Skin of body (tissue), 1 donor: ENCODE measurements at regions not wholly inside any gene's neighbourhood (a gene's known extent, or its start where the extent isn't known, plus 50 kb on each side); places are given as distances from the start of the nearest gene placed in this dataset.

ENCODE experiments used
- DNase-seq: peaks from one replicate; lab custom pipeline; 2025; lab: John Stamatoyannopoulos, UW

GRCh38 chr2:216553482-216554240, 55.0 kb downstream of the RPL37A start:
- DNase-seq: no peak

- DNase-seq: no peak
These were observed 55.6 kb downstream of the RPL37A start for GRCh38 chr2:216554286-216554685.

- no peak for DNase-seq
These were observed 56.1 kb downstream of the RPL37A start for GRCh38 chr2:216554755-216555154.

GRCh38 chr2:216555274-216555673, 56.6 kb downstream of the RPL37A start:
- no peak for DNase-seq

GRCh38 chr2:216556202-216556601, 57.6 kb downstream of the RPL37A start:
- DNase-seq: no peak

GRCh38 chr2:216557413-216557812, 58.8 kb downstream of the RPL37A start:
- DNase-seq: no peak

GRCh38 chr2:216557820-216558219, 59.2 kb downstream of the RPL37A start:
- no peak for DNase-seq

- DNase-seq: no peak
These were observed 61.0 kb downstream of the RPL37A start for GRCh38 chr2:216559625-216560156.

- DNase-seq: peak; percentile 56
These were observed 62.2 kb downstream of the RPL37A start for GRCh38 chr2:216560838-216561270.

- no peak for DNase-seq
These were observed 64.2 kb downstream of the RPL37A start for GRCh38 chr2:216562696-216563435.

GRCh38 chr2:216563646-216564045, 65.0 kb downstream of the RPL37A start:
- DNase-seq: no peak

- no peak for DNase-seq
These were observed 66.0 kb downstream of the RPL37A start for GRCh38 chr2:216564611-216565010.

GRCh38 chr2:216565956-216566355, 67.3 kb upstream of the IGFBP2 start:
- no peak for DNase-seq

GRCh38 chr2:216568576-216568975, 64.6 kb upstream of the IGFBP2 start:
- no peak for DNase-seq

- DNase-seq: no peak
These were observed 63.5 kb upstream of the IGFBP2 start for GRCh38 chr2:216569765-216570164.

- DNase-seq: no peak
These were observed 62.9 kb upstream of the IGFBP2 start for GRCh38 chr2:216570357-216570756.

GRCh38 chr2:216571178-216571908, 61.9 kb upstream of the IGFBP2 start:
- no peak for DNase-seq

- DNase-seq: no peak
These were observed 61.2 kb upstream of the IGFBP2 start for GRCh38 chr2:216571909-216572513.

- DNase-seq: peak; percentile 44
These were observed 60.3 kb upstream of the IGFBP2 start for GRCh38 chr2:216572582-216573578.

- peak; percentile 74 for DNase-seq
These were observed 59.2 kb upstream of the IGFBP2 start for GRCh38 chr2:216574046-216574445.
